Uterus (tissue), 2 donors: ENCODE measurements at regions not wholly inside any gene's neighbourhood (a gene's known extent, or its start where the extent isn't known, plus 50 kb on each side); places are given as distances from the start of the nearest gene placed in this dataset.

Source experiments
- POLR2A ChIP-seq, 2 donors: fragments of 450-650 bp; IDR thresholded peaks; one replicate each; pipeline ENCODE4 v1.6.1; 2016; ENCODE audit warnings: antibody characterized with exemption in 2 of 2, mild to moderate bottlenecking in 1 of 2, moderate library complexity in 1 of 2
- TF ChIP-seq, protein P1 (sequence below), 4 experiments: fragments of 200-600 bp in 2 of 4; fragments of 450-650 bp in 2 of 4; sonication (generic) in 2 of 4; IDR thresholded peaks; one replicate each; pipeline ENCODE4 v1.5.1; 2016 to 2019; ENCODE audit warnings: antibody characterized with exemption in 4 of 4, mild to moderate bottlenecking in 2 of 4, moderate library complexity in 1 of 4

DNA sequence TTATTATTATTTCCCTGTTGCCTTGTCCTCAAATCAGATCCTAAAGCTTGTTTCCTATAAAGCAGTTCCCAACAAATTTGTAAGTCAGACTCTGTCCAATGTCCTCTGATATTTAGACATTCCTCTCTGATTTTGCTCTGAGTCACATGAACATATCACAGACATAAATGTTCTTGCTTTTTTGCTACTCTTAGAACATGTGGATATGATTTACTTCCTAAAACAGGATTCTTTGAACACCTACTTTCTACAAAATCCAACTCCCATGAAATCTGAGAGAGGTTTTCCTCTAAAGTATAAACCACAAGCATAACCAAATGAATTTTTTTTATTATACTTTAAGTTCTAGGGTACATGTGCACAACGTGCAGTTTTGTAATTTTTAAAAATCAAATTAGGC, 181.3 kb upstream of the SLC38A2 start:
- TF ChIP-seq, protein P1, sequence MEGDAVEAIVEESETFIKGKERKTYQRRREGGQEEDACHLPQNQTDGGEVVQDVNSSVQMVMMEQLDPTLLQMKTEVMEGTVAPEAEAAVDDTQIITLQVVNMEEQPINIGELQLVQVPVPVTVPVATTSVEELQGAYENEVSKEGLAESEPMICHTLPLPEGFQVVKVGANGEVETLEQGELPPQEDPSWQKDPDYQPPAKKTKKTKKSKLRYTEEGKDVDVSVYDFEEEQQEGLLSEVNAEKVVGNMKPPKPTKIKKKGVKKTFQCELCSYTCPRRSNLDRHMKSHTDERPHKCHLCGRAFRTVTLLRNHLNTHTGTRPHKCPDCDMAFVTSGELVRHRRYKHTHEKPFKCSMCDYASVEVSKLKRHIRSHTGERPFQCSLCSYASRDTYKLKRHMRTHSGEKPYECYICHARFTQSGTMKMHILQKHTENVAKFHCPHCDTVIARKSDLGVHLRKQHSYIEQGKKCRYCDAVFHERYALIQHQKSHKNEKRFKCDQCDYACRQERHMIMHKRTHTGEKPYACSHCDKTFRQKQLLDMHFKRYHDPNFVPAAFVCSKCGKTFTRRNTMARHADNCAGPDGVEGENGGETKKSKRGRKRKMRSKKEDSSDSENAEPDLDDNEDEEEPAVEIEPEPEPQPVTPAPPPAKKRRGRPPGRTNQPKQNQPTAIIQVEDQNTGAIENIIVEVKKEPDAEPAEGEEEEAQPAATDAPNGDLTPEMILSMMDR (IDR thresholded peaks at IDR 0.05), result no peak
- TF ChIP-seq POLR2A (IDR thresholded peaks at IDR 0.05), result no peak
